ENCODE measurements at regions not wholly inside any gene's neighbourhood (a gene's known extent, or its start where the extent isn't known, plus 50 kb on each side); places are given as distances from the start of the nearest gene placed in this dataset.
"Not testable (repeated sequence)": the region's sequence is repeated elsewhere in the genome, so short reads cannot be mapped to it uniquely, and the experiment has no call there.

- TF ChIP-seq CTCF (IDR thresholded peaks at IDR 0.05); RCOR1 (IDR thresholded peaks at IDR 0.05; ENCODE audit: low read length); USF2 (IDR thresholded peaks at IDR 0.05; ENCODE audit: borderline replicate concordance, low read depth, low read length); RFX5 (IDR thresholded peaks at IDR 0.05; ENCODE audit: low read length); MXI1 (IDR thresholded peaks at IDR 0.05; ENCODE audit: low read depth, low read length); POLR2AphosphoS5 (IDR thresholded peaks at IDR 0.05; ENCODE audit: low read depth, low read length); SMC3 (IDR thresholded peaks at IDR 0.05; ENCODE audit: low read depth, low read length); JUND (IDR thresholded peaks at IDR 0.05); RAD21 (IDR thresholded peaks at IDR 0.05; ENCODE audit: low read length): not testable (repeated sequence)
These were observed 403.7 kb upstream of the NUDT12 start for GRCh38 chr5:103966295-103966694.
